HG03280 (cell line): ENCODE measurements at regions not wholly inside any gene's neighbourhood (a gene's known extent, or its start where the extent isn't known, plus 50 kb on each side); places are given as distances from the start of the nearest gene placed in this dataset.
A peak's percentile ranks its signal among the peaks of the same experiment; 100 is the strongest.
"Not testable (repeated sequence)": the region's sequence is repeated elsewhere in the genome, so short reads cannot be mapped to it uniquely, and the experiment has no call there.

Experiments used
- ATAC-seq: cut with Tn5 transposase; IDR thresholded peaks from one replicate; pipeline ENCODE4 v1.9.1; 2021; ENCODE audit warnings: mild to moderate bottlenecking, moderate library complexity; ENCODE audit not compliant: unreplicated experiment

DNA sequence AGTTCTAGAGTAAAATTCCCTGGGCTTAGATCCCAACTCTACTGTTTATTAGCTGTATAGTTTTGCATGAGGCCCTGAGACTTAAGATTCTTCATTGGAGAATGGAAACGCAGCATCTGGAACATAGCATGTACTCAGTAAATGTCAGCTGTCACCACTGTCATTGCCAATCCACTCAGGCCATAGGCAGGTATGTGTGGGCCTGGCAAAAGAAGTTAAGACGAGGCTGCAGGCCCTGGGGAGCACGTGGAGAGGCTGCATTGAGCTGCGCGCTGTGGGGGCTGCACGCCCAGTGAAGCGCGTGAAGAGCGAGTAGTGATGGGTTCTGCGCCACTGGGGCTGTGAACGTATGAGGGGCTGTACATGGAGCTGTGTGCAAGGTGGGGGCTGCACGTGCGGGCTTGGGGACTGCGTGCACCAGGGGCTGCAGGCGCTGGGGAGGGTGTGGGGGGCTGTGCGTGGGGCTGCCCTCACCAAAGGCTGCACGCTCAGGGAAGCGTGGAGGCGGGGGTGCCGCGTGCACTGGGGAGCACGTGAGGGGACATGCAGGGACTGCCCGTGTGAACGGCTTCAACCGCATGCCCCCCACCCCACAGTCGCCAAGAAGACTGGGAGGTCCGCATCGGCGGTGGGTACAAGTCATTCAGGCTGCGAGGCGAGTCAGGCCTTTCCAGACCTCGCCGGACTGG lies 85.5 kb downstream of the PRR15 start:
- no peak for ATAC-seq

GRCh38 chr7:29649876-29650275 lies 86.2 kb downstream of the PRR15 start:
- ATAC-seq: no peak

DNA sequence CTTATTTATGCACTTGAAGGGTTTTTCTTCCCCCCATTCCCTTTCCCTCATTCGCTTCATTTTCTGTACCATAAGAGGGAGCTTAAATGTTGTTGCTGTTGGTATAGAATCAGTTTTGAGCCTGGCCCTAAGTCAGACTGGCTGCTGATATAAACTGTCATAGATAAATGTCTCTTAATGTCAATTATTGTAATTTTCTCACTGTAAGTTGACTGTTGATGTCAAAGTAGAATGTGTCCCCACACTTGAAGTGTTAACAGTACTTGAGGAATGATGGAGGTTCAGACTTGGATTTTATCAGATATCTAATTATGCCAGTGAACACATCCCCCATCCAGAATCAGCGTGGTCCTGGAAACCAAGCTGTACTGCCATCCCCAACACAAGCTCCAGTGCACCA lies 87.8 kb downstream of the PRR15 start:
- ATAC-seq: no peak

DNA sequence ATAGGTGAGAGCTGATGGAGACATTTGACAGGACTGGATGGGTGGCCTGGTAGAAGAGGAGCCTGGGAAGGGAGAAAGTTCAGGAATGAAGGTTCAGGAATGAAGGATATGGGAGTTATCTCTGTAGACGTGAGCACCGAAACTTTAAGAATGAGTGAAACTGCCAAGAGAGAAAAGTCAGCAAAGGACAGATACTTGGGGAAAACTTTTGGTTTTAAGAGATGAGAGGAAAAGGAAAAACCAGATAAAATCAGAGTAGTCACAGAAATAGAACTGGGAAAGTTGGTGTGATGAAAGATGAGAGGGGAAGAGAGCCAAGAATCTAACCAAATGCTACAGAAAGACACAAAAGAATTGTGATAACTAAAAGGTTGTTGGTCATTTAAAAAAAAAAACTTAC lies 88.9 kb downstream of the PRR15 start:
- ATAC-seq: no peak

- not testable (repeated sequence) for ATAC-seq
Measured at GRCh38 chr7:29654340-29654739, 90.7 kb downstream of the PRR15 start.

DNA sequence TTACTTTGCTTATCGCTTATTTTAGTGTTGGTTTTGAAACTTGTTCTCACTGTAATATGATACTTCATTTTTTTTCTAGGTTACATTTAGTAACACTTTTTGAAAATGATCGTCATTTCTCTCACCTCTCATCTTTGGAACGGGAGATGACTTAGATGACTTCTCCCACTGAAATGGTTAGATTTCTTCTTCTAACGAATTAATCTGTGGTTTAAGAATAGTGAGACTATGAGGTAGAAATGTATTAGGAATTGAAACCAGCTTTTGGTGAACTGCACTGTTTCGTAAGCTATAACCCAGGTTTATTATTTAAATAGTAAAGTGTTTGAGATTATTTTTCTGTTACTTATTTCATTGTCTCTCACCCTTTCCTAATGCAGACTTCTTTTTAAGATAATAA lies 93.7 kb downstream of the PRR15 start:
- no peak for ATAC-seq

- ATAC-seq: no peak
Measured at GRCh38 chr7:29657856-29658255, 94.2 kb downstream of the PRR15 start.

GRCh38 chr7:29659213-29659612 lies 95.6 kb downstream of the PRR15 start:
- ATAC-seq: not testable (repeated sequence)

GRCh38 chr7:29662899-29663298 lies 99.3 kb downstream of the PRR15 start:
- ATAC-seq: not testable (repeated sequence)

DNA sequence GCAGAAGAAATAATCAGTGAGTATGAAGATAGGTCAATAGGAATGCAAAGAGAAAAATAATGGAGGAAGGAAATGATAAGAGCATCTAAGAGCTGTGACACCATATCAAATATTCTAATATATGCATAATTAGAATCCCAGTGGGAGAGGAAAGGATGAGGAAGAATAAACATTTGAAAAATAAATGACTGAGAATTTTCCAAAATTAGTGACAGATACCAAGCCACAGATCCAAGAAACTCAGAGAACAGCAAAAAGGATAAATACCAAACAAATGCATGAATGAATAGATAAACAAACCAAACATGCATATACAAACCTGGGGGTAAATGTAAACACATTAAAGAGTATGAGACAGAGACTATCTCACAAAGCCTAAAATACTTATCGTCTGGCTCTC lies 101.4 kb downstream of the PRR15 start:
- ATAC-seq: not testable (repeated sequence)

DNA sequence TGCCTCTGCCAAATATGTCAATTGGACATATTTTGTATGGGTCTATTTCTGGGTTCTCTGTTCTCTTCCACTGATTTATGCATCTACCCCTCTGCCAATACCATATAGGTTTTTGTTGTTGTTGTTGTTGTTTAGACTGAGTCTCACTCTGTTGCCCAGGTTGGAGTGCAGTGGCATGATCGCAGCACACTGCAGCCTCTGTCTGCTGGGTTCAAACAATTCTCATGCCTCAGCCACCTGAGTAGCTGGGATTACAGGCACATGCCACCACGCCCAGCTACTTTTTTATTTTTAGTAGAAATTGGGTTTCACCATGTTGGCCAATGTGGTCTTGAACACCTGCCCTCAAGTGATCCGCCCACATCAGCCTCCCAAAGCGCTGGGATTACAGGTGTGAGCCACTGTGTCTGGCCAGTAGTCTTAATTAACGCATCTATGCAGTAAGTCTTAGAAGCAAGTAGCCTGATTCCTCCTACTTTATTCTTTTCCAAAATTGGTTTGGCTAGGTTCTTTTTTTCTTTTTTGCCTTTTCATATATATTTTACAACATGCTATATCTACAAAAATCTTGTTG lies 103.5 kb downstream of the PRR15 start:
- ATAC-seq: not testable (repeated sequence)

GRCh38 chr7:29671286-29671685 lies 107.7 kb downstream of the PRR15 start:
- not testable (repeated sequence) for ATAC-seq

GRCh38 chr7:29673635-29674034 lies 110.0 kb downstream of the PRR15 start:
- not testable (repeated sequence) for ATAC-seq

- ATAC-seq: not testable (repeated sequence)
Measured at GRCh38 chr7:29674626-29675025, 111.0 kb downstream of the PRR15 start.

- not testable (repeated sequence) for ATAC-seq
Measured at GRCh38 chr7:29677254-29677653, 113.6 kb downstream of the PRR15 start.

GRCh38 chr7:29679963-29680362 lies 116.3 kb downstream of the PRR15 start:
- not testable (repeated sequence) for ATAC-seq

DNA sequence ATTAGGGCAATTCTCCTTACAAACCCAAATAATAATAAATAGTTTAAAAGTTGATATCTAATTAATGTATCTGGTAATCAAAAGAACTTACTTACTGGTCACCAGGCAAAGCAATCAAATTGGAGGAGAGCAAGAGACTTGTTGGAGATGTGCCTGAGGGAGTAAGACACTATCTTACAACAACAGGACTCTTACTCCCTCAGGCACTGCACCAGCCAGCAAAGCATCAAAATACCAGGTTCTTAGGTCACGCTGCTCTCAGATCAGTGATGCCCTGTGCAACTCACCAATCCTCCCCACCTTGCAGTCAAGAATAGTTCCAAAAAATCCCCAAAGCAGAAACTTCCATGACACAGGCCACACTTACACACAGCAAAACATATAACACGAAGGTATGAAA lies 117.0 kb downstream of the PRR15 start:
- ATAC-seq: not testable (repeated sequence)

- ATAC-seq: peak; percentile 10
Measured at GRCh38 chr7:29684151-29684786, 120.6 kb downstream of the PRR15 start.

DNA sequence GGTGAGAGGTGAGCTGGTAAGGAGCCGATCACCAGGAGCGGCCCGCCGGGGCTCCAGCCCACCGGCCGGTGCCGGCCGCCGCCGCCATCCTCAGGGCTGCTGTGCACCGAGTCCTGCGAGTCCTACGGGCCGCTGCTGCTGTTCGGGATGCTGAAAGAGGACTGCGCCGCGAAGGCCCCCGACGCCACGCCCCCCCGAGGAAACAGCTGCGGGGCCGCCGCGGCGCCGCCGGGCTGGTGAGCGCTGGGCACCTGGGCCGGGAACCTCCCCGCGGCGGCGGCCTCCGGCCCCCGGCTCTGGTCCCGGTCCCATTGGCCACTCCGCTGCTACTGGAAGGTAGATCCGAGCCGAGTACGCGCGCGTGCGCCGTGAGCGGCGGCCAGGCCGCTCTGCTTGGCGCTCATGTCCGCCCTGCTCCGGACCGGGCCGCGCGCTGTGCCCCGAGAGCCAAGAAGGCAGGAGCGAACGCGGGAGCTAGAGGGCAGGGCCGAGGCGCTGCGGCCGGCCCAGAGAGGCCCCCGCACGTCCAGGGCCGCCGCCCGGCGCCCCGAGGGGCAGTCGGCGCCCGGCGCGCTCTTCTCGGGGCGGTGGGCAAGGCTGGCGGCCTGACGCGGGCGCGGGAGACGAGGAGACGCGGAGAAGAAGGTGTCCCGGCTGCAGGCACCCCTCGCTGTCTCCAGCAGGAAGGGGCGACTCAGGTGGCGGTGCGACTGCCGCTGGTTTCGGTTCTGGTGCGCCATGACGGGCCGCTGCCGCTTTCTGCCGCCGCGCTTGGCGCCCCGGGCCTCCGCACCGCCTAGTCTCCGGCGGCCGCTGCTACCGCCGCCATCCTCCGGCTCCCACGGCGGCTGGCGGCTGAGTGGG lies 121.3 kb upstream of the WIPF3 start:
- ATAC-seq: peak; percentile 67

DNA sequence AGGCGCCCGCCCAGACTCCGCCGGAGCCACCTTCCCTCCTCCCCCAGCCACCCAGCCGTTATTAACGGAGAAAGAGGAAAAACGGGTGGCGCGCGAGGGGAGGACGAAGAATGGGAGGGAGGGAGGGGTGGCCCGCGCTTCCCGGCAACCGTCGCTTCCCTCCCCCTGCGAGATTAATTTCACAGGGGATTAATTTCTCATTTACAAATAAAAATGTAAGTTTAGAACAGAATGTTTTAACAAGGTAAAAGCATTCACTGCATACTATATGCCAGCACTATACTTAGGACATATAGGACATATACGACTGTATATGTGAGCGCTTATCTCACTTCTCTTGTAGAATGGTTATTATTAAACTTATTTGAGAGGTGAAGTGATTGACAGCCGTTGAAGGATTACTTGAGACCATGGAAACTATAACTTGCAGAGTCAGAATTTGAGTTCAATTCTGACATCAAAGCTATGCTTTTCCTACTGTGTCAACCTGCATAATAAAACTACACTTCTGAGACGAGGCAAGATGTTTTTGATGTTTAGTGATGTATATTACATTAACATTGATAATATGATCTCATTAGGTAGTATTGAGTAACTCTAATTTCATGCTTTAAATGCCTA lies 120.5 kb upstream of the WIPF3 start:
- ATAC-seq: not testable (repeated sequence)

GRCh38 chr7:29690510-29690909 lies 115.8 kb upstream of the WIPF3 start:
- ATAC-seq: not testable (repeated sequence)
